Stomach (tissue), 8 donors: ENCODE measurements at regions not wholly inside any gene's neighbourhood (a gene's known extent, or its start where the extent isn't known, plus 50 kb on each side); places are given as distances from the start of the nearest gene placed in this dataset.

Experiments used
- DNase-seq, 2 donors: peaks; one replicate each; pipeline versions ENCODE4 v3.0.0 to v3.0.0-alpha.2; 2013 to 2019
- H3K27ac ChIP-seq, 5 donors: fragments of 200-600 bp in 4 of 5; sonication (generic) in 4 of 5; one replicate each; pipeline ENCODE4 v1.5.1; 2013 to 2019; ENCODE audit warnings: mild to moderate bottlenecking in 1 of 5, moderate library complexity in 1 of 5
- H3K27me3 ChIP-seq, 3 donors: fragments of 200-600 bp; sonication (generic); one replicate each; pipeline ENCODE4 v1.5.1; 2017 to 2019; ENCODE audit warnings: mixed run types in 1 of 3
- H3K36me3 ChIP-seq, 4 donors: fragments of 200-600 bp; sonication (generic); 1 replicate in 3 of 4; 2 replicates in 1 of 4; pipeline ENCODE4 v1.5.1; 2016 to 2019
- H3K4me1 ChIP-seq, 4 donors: fragments of 200-600 bp; sonication (generic); one replicate each; pipeline ENCODE4 v1.5.1; 2016 to 2019
- H3K4me3 ChIP-seq, 4 donors: fragments of 200-600 bp; sonication (generic) in 3 of 4; one replicate each; pipeline ENCODE4 v1.5.1; 2016 to 2019; ENCODE audit warnings: mild to moderate bottlenecking in 1 of 4
- H3K9me3 ChIP-seq, 4 donors: fragments of 200-600 bp; sonication (generic); one replicate each; pipeline ENCODE4 v1.5.1; 2016 to 2019
- EP300 ChIP-seq: sonication (generic); formaldehyde crosslinking; IDR thresholded peaks from one replicate; pipeline ENCODE4 v1.6.1; 2017; ENCODE audit warnings: antibody characterized with exemption
- POLR2A ChIP-seq, 4 donors: fragments of 450-650 bp; IDR thresholded peaks; one replicate each; pipeline ENCODE4 v1.6.1; 2016; ENCODE audit warnings: antibody characterized with exemption in 4 of 4, control low read depth in 2 of 4, mild to moderate bottlenecking in 1 of 4, moderate library complexity in 1 of 4
- POLR2AphosphoS5 ChIP-seq, 3 donors: sonication (generic); formaldehyde crosslinking; IDR thresholded peaks; one replicate each; pipeline ENCODE4 v1.6.1; 2016; ENCODE audit warnings: antibody characterized with exemption in 3 of 3
- WGBS, 5 donors: extraction: QIAGEN DNeasy Blood & Tissue Kit in 3 of 5; methylation state at CpG; one replicate each; pipeline versions ENCODE4 v1.1.5 to v1.1.7; 2013 to 2018; 5-methylcytosine and 5-hydroxymethylcytosine counted together
- intact Hi-C: fragments of 100-400 bp; cut with DNase I; formaldehyde crosslinking; loops from one replicate; pipeline ENCODE4 v1.15.1; 2023; ENCODE audit warnings: low total_unique reads
- TF ChIP-seq, protein P1 (sequence below), 7 experiments: fragments of 450-650 bp in 4 of 7; fragments of 200-600 bp in 3 of 7; sonication (generic) in 3 of 7; IDR thresholded peaks; one replicate each; pipeline ENCODE4 v1.5.1; 2016 to 2019; ENCODE audit warnings: antibody characterized with exemption in 7 of 7, control low read depth in 2 of 7, mild to moderate bottlenecking in 1 of 7
- donor health status: healthy with polysubstance abuse.
- donor health status: Bipolar disorder and iron deficiency.
- donor health status: healthy.

GRCh38 chr13:65670014-65670625, 1560.0 kb downstream of the PCDH9 start:
- WGBS, 5 donors, result 92 to 97% (median 94%) methylated on average over 6 of the region's 6 CpGs
- H3K4me3 ChIP-seq, result no peak overlapping the region
- H3K27me3 ChIP-seq, result no peaks in the 10 kb centered on the region
- no peak overlapping the region for H3K27ac ChIP-seq
- peaks cover 0 to 16% (median 11%) of the 10 kb centered on the region in 4 donors for H3K9me3 ChIP-seq
- intact Hi-C loops, result no loop called here
- no peaks in the 10 kb centered on the region for H3K4me1 ChIP-seq
- H3K36me3 ChIP-seq, result no peaks in the 10 kb centered on the region
- no peak for DNase-seq
- TF ChIP-seq, protein P1, sequence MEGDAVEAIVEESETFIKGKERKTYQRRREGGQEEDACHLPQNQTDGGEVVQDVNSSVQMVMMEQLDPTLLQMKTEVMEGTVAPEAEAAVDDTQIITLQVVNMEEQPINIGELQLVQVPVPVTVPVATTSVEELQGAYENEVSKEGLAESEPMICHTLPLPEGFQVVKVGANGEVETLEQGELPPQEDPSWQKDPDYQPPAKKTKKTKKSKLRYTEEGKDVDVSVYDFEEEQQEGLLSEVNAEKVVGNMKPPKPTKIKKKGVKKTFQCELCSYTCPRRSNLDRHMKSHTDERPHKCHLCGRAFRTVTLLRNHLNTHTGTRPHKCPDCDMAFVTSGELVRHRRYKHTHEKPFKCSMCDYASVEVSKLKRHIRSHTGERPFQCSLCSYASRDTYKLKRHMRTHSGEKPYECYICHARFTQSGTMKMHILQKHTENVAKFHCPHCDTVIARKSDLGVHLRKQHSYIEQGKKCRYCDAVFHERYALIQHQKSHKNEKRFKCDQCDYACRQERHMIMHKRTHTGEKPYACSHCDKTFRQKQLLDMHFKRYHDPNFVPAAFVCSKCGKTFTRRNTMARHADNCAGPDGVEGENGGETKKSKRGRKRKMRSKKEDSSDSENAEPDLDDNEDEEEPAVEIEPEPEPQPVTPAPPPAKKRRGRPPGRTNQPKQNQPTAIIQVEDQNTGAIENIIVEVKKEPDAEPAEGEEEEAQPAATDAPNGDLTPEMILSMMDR (IDR thresholded peaks at IDR 0.05), result no peak
- TF ChIP-seq POLR2AphosphoS5 (IDR thresholded peaks at IDR 0.05) (no peak), POLR2A (IDR thresholded peaks at IDR 0.05) (no peak), EP300 (no peak)

DNA sequence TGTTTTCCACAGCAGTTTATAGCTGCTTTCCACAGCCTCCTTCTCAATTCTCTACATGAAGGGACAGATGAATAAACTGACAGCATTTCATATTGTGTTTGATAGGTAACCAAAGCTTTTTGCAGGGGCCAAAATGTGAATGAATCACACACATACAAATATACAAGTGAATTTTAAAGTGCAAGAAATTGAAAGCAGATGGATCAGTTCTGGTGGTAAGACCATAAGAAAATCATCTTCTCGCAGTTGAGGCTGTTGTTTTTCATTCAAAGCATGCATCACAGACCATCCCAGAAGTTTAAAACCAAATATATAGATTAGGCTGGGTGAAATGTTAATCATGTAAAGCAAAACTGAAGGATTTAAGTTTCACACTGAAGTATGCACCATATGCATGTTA, 1569.4 kb downstream of the PCDH9 start:
- no peak overlapping the region for H3K27ac ChIP-seq
- WGBS, 5 donors, result 76 to 88% (median 80%) methylated on average over 1 of the region's 1 CpG
- H3K4me1 ChIP-seq, result no peaks in the 10 kb centered on the region
- no peak for DNase-seq
- intact Hi-C loops, result no loop called here
- no peaks in the 10 kb centered on the region for H3K27me3 ChIP-seq
- H3K4me3 ChIP-seq, result no peak overlapping the region
- no peaks in the 10 kb centered on the region for H3K9me3 ChIP-seq
- TF ChIP-seq, protein P1 (IDR thresholded peaks at IDR 0.05), result no peak
- no peak for TF ChIP-seq EP300
- TF ChIP-seq POLR2A (IDR thresholded peaks at IDR 0.05), result no peak
- TF ChIP-seq POLR2AphosphoS5 (IDR thresholded peaks at IDR 0.05), result no peak
- no peaks in the 10 kb centered on the region for H3K36me3 ChIP-seq

DNA sequence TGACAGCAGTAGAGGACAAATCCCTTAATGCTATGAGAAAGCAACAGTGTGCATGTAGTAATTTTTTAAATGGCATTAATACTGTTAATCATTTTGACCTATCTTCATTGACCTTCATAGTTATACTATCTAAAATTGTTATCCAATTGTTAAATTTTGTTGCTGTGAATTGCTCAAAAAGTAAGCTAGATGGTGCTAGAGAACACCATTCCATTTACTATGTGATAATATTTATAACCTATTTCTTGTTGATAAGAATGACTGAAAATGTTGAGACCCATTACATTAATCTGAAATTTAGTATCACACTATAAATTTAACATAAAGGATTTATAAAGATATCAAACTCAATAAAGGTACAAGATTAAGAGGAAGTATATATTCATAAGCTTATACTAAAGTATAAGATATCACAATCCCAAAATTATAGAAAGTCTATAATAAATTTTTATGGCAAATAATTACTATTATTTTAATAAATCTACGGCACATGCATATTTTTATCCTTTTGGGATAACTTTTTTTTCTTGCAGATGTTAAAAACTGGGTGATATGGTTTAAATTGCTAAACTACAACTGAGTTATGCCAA, 1573.3 kb downstream of the PCDH9 start:
- Histone ChIP-seq H3K27me3 (no peaks in the 10 kb centered on the region), H3K4me1 (no peaks in the 10 kb centered on the region), H3K4me3 (no peak overlapping the region), H3K9me3 (no peaks in the 10 kb centered on the region), H3K36me3 (no peaks in the 10 kb centered on the region), H3K27ac (no peak overlapping the region)
- peak in 1 of 2 donors; percentile 32 for DNase-seq
- intact Hi-C loops, result no loop called here
- TF ChIP-seq EP300 (no peak), POLR2AphosphoS5 (IDR thresholded peaks at IDR 0.05) (no peak), POLR2A (IDR thresholded peaks at IDR 0.05) (no peak)
- TF ChIP-seq, protein P1 (IDR thresholded peaks at IDR 0.05), result peak in 2 of 7 experiments; percentile 15 to 45
- WGBS, 5 donors, result 46 to 72% (median 59%) methylated on average over 1 of the region's 1 CpG

DNA sequence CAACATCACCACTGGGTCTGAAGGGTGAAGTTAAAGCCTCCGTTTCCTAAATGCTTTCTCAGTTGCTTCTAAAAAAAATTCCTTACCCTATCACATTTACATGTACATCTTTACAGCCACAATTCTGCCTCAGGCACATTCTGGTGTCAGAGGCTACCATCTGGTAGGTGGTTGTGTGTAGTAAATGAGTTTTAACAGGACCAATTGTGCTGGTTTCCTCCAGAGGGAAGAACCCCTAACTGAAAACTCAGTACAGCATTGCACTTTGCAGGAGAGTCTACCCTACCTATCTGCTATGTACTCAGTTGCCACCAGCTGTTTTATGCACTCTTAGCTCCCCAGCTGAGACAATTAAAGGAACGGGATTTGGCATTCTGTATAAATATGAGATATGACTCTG, 1576.5 kb downstream of the PCDH9 start:
- Histone ChIP-seq H3K4me3 (no peak overlapping the region), H3K9me3 (no peaks in the 10 kb centered on the region), H3K4me1 (no peaks in the 10 kb centered on the region), H3K36me3 (no peaks in the 10 kb centered on the region), H3K27me3 (no peaks in the 10 kb centered on the region), H3K27ac (no peak overlapping the region)
- TF ChIP-seq, protein P1 (IDR thresholded peaks at IDR 0.05), result no peak
- TF ChIP-seq POLR2AphosphoS5 (IDR thresholded peaks at IDR 0.05) (no peak), EP300 (no peak), POLR2A (IDR thresholded peaks at IDR 0.05) (no peak)
- intact Hi-C loops, result no loop called here
- no peak for DNase-seq
- 39 to 56% (median 46%) methylated on average over 2 of the region's 2 CpGs for WGBS, 5 donors
